B cell (primary cell): ENCODE measurements at regions not wholly inside any gene's neighbourhood (a gene's known extent, or its start where the extent isn't known, plus 50 kb on each side); places are given as distances from the start of the nearest gene placed in this dataset.

Experiments
- ATAC-seq: fragments of 200-7000 bp; cut with Tn5 transposase; one replicate; pipeline ENCODE4 v1.10.0; 2021; ENCODE audit warnings: low read depth, mild to moderate bottlenecking, moderate number of reproducible peaks, moderate library complexity
- CTCF ChIA-PET: fragments of 350-600 bp; sonication (Branson Sonifier 250); formaldehyde crosslinking; loops from one replicate; lab custom pipeline; 2021; ENCODE audit warnings: antibody characterized with exemption, inconsistent platforms; lab: Charles Lee
- POLR2A ChIA-PET: fragments of 350-600 bp; sonication (Branson Sonifier 250); formaldehyde crosslinking; loops from one replicate; lab custom pipeline; 2021; ENCODE audit warnings: antibody characterized with exemption; lab: Charles Lee
- DNase-seq: peaks from one replicate; pipeline ENCODE4 v3.0.0; 2013
- H2AFZ ChIP-seq: 2 replicates; pipeline ENCODE4 v1.6.1; 2012; ENCODE audit warnings: mild to moderate bottlenecking, low read depth, low read length; ENCODE audit not compliant: insufficient read depth, poor library complexity, severe bottlenecking
- H3K27ac ChIP-seq, 2 donors: 1 replicate in 1 of 2; 2 replicates in 1 of 2; pipeline ENCODE4 v1.5.1; 2012 to 2013; ENCODE audit warnings: low read length in 2 of 2, mild to moderate bottlenecking in 2 of 2, moderate library complexity in 1 of 2
- H3K27me3 ChIP-seq, 4 experiments: fragments of 200-600 bp in 1 of 4; sonication (generic) in 1 of 4; replicated peaks in 1 of 4; 1 replicate in 2 of 4; 2 replicates in 2 of 4; pipeline versions ENCODE4 v1.6.1 to v1.7.0; 2013 to 2016; ENCODE audit warnings: low read length in 3 of 4, mild to moderate bottlenecking in 2 of 4, mixed read lengths in 1 of 4, moderate library complexity in 1 of 4; ENCODE audit not compliant: insufficient read depth in 4 of 4, control insufficient read depth in 3 of 4; ENCODE audit errors: control extremely low read depth in 1 of 4
- H3K36me3 ChIP-seq, 2 experiments: replicated peaks in 1 of 2; 1 replicate in 1 of 2; 2 replicates in 1 of 2; pipeline versions ENCODE4 v1.6.1 to v1.7.1; 2013; ENCODE audit warnings: low read length in 1 of 2; ENCODE audit not compliant: insufficient read depth in 2 of 2, control insufficient read depth in 1 of 2; ENCODE audit errors: control extremely low read depth in 1 of 2, extremely low read depth in 1 of 2
- H3K4me1 ChIP-seq, 2 donors: fragments of 200-600 bp in 1 of 2; sonication (generic) in 1 of 2; 1 replicate in 1 of 2; 2 replicates in 1 of 2; pipeline versions ENCODE4 v1.5.1 to v1.6.1; 2013 to 2017; ENCODE audit warnings: low read length in 2 of 2; ENCODE audit not compliant: control insufficient read depth in 2 of 2, insufficient read depth in 2 of 2
- H3K4me2 ChIP-seq: replicated peaks from 2 replicates; pipeline ENCODE3; 2012; ENCODE audit warnings: mild to moderate bottlenecking, low read depth, low read length; ENCODE audit not compliant: poor library complexity, severe bottlenecking
- H3K4me3 ChIP-seq, 5 experiments: fragments of 200-600 bp in 1 of 5; sonication (generic) in 1 of 5; 1 replicate in 3 of 5; 2 replicates in 2 of 5; pipeline versions ENCODE4 v1.5.1 to v1.7.0; 2011 to 2016; ENCODE audit warnings: low read length in 4 of 5, mild to moderate bottlenecking in 4 of 5, low read depth in 2 of 5, control low read depth in 1 of 5, moderate library complexity in 1 of 5; ENCODE audit not compliant: insufficient read depth in 1 of 5; ENCODE audit errors: control extremely low read depth in 1 of 5, extremely low read depth in 1 of 5
- H3K79me2 ChIP-seq: fragments of 200-600 bp; sonication (generic); one replicate; pipeline ENCODE4 v1.6.0; 2016; ENCODE audit warnings: low read length; ENCODE audit not compliant: control insufficient read depth, insufficient read depth
- H3K9ac ChIP-seq: fragments of 200-600 bp; sonication (generic); 2 replicates; pipeline ENCODE4 v1.6.1; 2017; ENCODE audit warnings: mild to moderate bottlenecking, low read length, moderate library complexity
- H3K9me3 ChIP-seq, 3 donors: one replicate each; pipeline versions ENCODE4 v1.6.1 to v1.7.1; 2013; ENCODE audit warnings: low read length in 2 of 3; ENCODE audit not compliant: control insufficient read depth in 2 of 3, insufficient read depth in 1 of 3; ENCODE audit errors: control extremely low read depth in 1 of 3
- H4K20me1 ChIP-seq: 2 replicates; pipeline ENCODE4 v1.6.0; 2012; ENCODE audit warnings: mild to moderate bottlenecking, low read length; ENCODE audit not compliant: insufficient read depth, control insufficient read depth, poor library complexity, severe bottlenecking
- H3K27ac Mint-ChIP-seq: one replicate; pipeline ENCODE4 v1.8.0; 2021; ENCODE audit warnings: mixed read lengths
- H3K27me3 Mint-ChIP-seq: one replicate; pipeline ENCODE4 v1.8.0; 2021; ENCODE audit warnings: mixed read lengths
- H3K4me1 Mint-ChIP-seq: one replicate; pipeline ENCODE4 v1.8.0; 2021; ENCODE audit warnings: mixed read lengths
- H3K4me3 Mint-ChIP-seq: one replicate; pipeline ENCODE4 v1.8.0; 2021; ENCODE audit warnings: mixed read lengths
- H3K9me3 Mint-ChIP-seq: one replicate; pipeline ENCODE4 v1.8.0; 2022; ENCODE audit warnings: mixed read lengths; ENCODE audit not compliant: insufficient read depth
- EZH2 ChIP-seq: IDR thresholded peaks from 2 replicates; pipeline ENCODE4 v1.6.1; 2012; ENCODE audit warnings: borderline replicate concordance, low read depth, mild to moderate bottlenecking, moderate library complexity, low read length; ENCODE audit not compliant: insufficient read depth, poor library complexity, severe bottlenecking
- WGBS: methylation state at CpG from one replicate; pipeline ENCODE4 v1.1.5; 2013; ENCODE audit warnings: missing lambda C conversion rate; ENCODE audit not compliant: insufficient coverage; 5-methylcytosine and 5-hydroxymethylcytosine counted together
- intact Hi-C: fragments of 100-400 bp; cut with micrococcal nuclease; formaldehyde crosslinking; loops from one replicate; pipeline ENCODE4 v1.10.0; 2022
- TF ChIP-seq, protein P1 (sequence below): fragments of 200-600 bp; IDR thresholded peaks from one replicate; pipeline ENCODE4 v1.8.0; 2022; ENCODE audit warnings: antibody characterized with exemption, mild to moderate bottlenecking

DNA sequence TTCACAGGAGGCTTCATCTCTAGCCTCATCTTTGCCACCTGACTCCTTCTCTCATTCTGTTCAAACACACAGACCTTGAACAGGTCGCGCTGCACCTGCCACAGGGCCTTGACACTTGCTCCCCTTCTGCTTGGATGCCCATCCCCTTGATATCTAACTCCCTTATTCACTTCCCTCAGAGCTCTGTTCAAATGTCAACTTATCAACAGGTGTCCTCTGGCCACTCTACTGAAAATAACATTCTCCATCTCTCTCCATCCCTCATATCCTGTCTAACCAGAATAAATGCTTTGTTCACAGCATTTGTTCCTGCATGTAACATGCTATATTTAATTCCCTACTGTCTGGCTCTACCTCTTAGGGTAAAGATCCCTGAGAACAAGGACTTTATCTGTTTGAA lies 67.2 kb upstream of the DRD2 start:
- H3K27ac Mint-ChIP-seq: no peak overlapping the region
- no peaks in the 10 kb centered on the region for H3K4me1 Mint-ChIP-seq
- no peak overlapping the region for H3K4me3 ChIP-seq
- no peak overlapping the region for H3K4me3 Mint-ChIP-seq
- H3K79me2 ChIP-seq: no peaks in the 10 kb centered on the region
- no peaks in the 10 kb centered on the region for H3K9me3 Mint-ChIP-seq
- H3K36me3 ChIP-seq: no peaks in the 10 kb centered on the region
- DNase-seq (no peak), ATAC-seq (no peak)
- H2AFZ ChIP-seq: no peak overlapping the region
- intact Hi-C loops: no loop called here
- no peaks in the 10 kb centered on the region for H4K20me1 ChIP-seq
- no peaks in the 10 kb centered on the region for H3K9me3 ChIP-seq
- peaks cover 44% of the 10 kb centered on the region for H3K27me3 Mint-ChIP-seq
- no peak overlapping the region for H3K4me2 ChIP-seq
- peaks cover 0 to 6% (median 1%) of the 10 kb centered on the region in 4 experiments for H3K27me3 ChIP-seq
- TF ChIP-seq, protein P1, sequence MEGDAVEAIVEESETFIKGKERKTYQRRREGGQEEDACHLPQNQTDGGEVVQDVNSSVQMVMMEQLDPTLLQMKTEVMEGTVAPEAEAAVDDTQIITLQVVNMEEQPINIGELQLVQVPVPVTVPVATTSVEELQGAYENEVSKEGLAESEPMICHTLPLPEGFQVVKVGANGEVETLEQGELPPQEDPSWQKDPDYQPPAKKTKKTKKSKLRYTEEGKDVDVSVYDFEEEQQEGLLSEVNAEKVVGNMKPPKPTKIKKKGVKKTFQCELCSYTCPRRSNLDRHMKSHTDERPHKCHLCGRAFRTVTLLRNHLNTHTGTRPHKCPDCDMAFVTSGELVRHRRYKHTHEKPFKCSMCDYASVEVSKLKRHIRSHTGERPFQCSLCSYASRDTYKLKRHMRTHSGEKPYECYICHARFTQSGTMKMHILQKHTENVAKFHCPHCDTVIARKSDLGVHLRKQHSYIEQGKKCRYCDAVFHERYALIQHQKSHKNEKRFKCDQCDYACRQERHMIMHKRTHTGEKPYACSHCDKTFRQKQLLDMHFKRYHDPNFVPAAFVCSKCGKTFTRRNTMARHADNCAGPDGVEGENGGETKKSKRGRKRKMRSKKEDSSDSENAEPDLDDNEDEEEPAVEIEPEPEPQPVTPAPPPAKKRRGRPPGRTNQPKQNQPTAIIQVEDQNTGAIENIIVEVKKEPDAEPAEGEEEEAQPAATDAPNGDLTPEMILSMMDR: no peak
- TF ChIP-seq EZH2: no peak
- H3K4me1 ChIP-seq: no peaks in the 10 kb centered on the region
- WGBS: 100% methylated on average over 2 of the region's 2 CpGs
- POLR2A ChIA-PET: no interaction called here
- CTCF ChIA-PET: interaction anchor here (1.4 kb wide), 1 partner anchor 9 kb away, joined by 3 read pairs; no protein-coding TSS in a partner anchor
- no peak overlapping the region for H3K27ac ChIP-seq
- no peak overlapping the region for H3K9ac ChIP-seq

DNA sequence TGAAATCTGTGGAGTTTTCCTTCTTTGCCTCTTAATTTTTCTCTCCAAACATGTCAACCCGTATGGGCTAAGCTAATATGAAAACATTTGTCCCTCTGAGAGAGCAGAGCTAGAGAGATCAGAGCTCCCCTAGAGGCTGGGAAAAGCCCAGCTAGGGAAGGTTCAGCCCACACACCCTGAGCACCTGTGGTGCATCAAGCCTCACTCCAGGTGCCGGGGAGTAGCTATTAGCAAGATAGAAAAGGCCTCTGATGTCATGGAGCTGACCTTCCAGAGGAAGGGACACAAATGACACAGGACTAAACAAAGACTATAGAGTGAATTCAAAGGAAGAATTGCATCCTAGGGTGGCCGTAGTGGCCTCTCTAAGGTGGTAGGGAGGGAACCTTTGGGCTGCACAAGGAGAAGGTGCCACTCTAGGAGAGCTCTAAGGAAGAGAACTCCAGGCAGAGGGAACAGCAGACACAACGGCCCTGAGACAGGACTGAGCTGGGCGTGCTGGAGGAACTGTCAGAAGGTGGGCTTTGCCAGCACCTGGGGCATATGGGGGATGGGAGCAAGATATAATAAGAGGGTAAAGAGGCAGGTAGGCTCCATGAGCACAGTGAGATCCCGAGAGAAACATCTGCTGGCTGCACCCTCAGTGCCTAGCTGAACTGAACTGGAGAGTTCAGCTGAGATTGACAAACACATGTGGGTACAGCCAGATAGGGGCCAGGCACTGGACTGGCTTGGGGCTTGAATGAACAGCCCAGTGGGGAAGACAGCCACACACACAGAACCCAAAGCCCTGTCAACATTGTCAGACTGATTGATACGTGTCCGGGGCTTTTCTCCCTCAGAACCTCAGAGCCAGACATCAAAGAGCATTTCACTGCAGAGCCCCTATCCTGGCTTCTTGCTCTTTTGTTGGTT lies 65.5 kb upstream of the DRD2 start:
- intact Hi-C loops: no loop called here
- Mint-ChIP-seq H3K27me3 (peaks cover 44% of the 10 kb centered on the region), H3K9me3 (no peaks in the 10 kb centered on the region), H3K4me3 (no peak overlapping the region), H3K27ac (no peak overlapping the region), H3K4me1 (no peaks in the 10 kb centered on the region)
- Histone ChIP-seq H3K4me2 (no peak overlapping the region), H3K9me3 (no peaks in the 10 kb centered on the region), H3K27ac (no peak overlapping the region), H3K79me2 (no peaks in the 10 kb centered on the region), H3K27me3 (peaks cover 0 to 9% (median 0%) of the 10 kb centered on the region in 4 experiments), H3K4me3 (no peak overlapping the region), H3K4me1 (no peaks in the 10 kb centered on the region), H2AFZ (no peak overlapping the region), H4K20me1 (no peaks in the 10 kb centered on the region), H3K36me3 (no peaks in the 10 kb centered on the region), H3K9ac (no peak overlapping the region)
- no peak for DNase-seq
- CTCF ChIA-PET: interaction anchor here (0.5 to 1.8 kb wide), 2 partner anchors 9 to 13 kb away, joined by 4 read pairs; no protein-coding TSS in a partner anchor
- POLR2A ChIA-PET: no interaction called here
- no peak for ATAC-seq
- WGBS: 92% methylated on average over 7 of the region's 8 CpGs
- no peak for TF ChIP-seq EZH2
